ENCODE measurements at regions not wholly inside any gene's neighbourhood (a gene's known extent, or its start where the extent isn't known, plus 50 kb on each side); places are given as distances from the start of the nearest gene placed in this dataset.

DNA sequence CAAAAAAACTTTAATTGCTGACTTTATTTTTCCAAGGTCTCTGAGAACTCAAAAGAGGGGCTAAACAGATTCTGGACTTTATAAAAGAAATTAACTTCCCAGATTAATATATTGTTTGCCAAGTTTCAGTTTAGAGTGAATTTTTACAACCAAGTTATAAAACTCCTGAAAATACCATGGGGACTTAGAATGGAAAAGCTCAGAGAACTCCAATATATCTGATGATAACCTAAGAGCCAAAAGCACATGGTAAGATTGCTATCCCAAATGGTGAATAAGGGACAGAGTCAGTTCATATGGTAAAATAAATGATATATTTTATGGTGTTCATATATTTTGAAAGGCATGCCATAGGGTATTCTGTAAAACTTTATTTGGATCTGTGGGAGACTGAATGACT, 470.9 kb downstream of the TTLL7 start:
- FAIRE-seq (no peak), DNase-seq (no peak), ATAC-seq (no peak)
- H3K4me1 ChIP-seq, result no peaks in the 10 kb centered on the region
- no peaks in the 10 kb centered on the region for H3K9me3 ChIP-seq
- TF ChIP-seq, protein P1, sequence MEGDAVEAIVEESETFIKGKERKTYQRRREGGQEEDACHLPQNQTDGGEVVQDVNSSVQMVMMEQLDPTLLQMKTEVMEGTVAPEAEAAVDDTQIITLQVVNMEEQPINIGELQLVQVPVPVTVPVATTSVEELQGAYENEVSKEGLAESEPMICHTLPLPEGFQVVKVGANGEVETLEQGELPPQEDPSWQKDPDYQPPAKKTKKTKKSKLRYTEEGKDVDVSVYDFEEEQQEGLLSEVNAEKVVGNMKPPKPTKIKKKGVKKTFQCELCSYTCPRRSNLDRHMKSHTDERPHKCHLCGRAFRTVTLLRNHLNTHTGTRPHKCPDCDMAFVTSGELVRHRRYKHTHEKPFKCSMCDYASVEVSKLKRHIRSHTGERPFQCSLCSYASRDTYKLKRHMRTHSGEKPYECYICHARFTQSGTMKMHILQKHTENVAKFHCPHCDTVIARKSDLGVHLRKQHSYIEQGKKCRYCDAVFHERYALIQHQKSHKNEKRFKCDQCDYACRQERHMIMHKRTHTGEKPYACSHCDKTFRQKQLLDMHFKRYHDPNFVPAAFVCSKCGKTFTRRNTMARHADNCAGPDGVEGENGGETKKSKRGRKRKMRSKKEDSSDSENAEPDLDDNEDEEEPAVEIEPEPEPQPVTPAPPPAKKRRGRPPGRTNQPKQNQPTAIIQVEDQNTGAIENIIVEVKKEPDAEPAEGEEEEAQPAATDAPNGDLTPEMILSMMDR (IDR thresholded peaks at IDR 0.05), result no peak
- no peaks in the 10 kb centered on the region for H3K36me3 ChIP-seq
- no peak overlapping the region for H3K27ac ChIP-seq
- intact Hi-C loops (cut with DNase I), result no loop called here
- H3K27me3 ChIP-seq, result no peaks in the 10 kb centered on the region
- no peak overlapping the region for H3K4me3 ChIP-seq

- no peaks in the 10 kb centered on the region for H3K4me1 ChIP-seq
- TF ChIP-seq, protein P1 (IDR thresholded peaks at IDR 0.05), result no peak
- DNase-seq (no peak), ATAC-seq (no peak), FAIRE-seq (no peak)
- intact Hi-C loops (cut with DNase I), result no loop called here
- no peak overlapping the region for H3K4me3 ChIP-seq
- H3K27ac ChIP-seq, result no peak overlapping the region
- 39 to 48% methylated on average over 1 of the region's 1 CpG for WGBS, 2 donors
- no peaks in the 10 kb centered on the region for H3K9me3 ChIP-seq
- H3K27me3 ChIP-seq, result no peaks in the 10 kb centered on the region
- no peaks in the 10 kb centered on the region for H3K36me3 ChIP-seq
These were observed 478.1 kb downstream of the TTLL7 start for GRCh38 chr1:83520797-83521196.

GRCh38 chr1:83516369-83516768, 482.6 kb downstream of the TTLL7 start:
- 91 to 93% methylated on average over 2 of the region's 2 CpGs for WGBS, 2 donors
- H3K4me3 ChIP-seq, result no peak overlapping the region
- no peak overlapping the region for H3K27ac ChIP-seq
- FAIRE-seq (no peak), ATAC-seq (no peak), DNase-seq (no peak)
- no peaks in the 10 kb centered on the region for H3K36me3 ChIP-seq
- TF ChIP-seq, protein P1 (IDR thresholded peaks at IDR 0.05), result no peak
- no peaks in the 10 kb centered on the region for H3K27me3 ChIP-seq
- no peaks in the 10 kb centered on the region for H3K9me3 ChIP-seq
- intact Hi-C loops (cut with DNase I), result no loop called here
- peaks cover 3 to 5% (median 3%) of the 10 kb centered on the region in 3 donors for H3K4me1 ChIP-seq

GRCh38 chr1:83515578-83516154, 483.3 kb downstream of the TTLL7 start:
- H3K4me1 ChIP-seq, result peaks cover 3 to 8% (median 8%) of the 10 kb centered on the region in 3 donors
- H3K36me3 ChIP-seq, result no peaks in the 10 kb centered on the region
- no peaks in the 10 kb centered on the region for H3K9me3 ChIP-seq
- no peaks in the 10 kb centered on the region for H3K27me3 ChIP-seq
- H3K27ac ChIP-seq, result no peak overlapping the region
- WGBS, 2 donors, result 86 to 92% methylated on average over 6 of the region's 6 CpGs
- ATAC-seq (no peak), FAIRE-seq (no peak), DNase-seq (no peak)
- intact Hi-C loops (cut with DNase I), result no loop called here
- TF ChIP-seq, protein P1 (IDR thresholded peaks at IDR 0.05), result no peak
- H3K4me3 ChIP-seq, result no peak overlapping the region

DNA sequence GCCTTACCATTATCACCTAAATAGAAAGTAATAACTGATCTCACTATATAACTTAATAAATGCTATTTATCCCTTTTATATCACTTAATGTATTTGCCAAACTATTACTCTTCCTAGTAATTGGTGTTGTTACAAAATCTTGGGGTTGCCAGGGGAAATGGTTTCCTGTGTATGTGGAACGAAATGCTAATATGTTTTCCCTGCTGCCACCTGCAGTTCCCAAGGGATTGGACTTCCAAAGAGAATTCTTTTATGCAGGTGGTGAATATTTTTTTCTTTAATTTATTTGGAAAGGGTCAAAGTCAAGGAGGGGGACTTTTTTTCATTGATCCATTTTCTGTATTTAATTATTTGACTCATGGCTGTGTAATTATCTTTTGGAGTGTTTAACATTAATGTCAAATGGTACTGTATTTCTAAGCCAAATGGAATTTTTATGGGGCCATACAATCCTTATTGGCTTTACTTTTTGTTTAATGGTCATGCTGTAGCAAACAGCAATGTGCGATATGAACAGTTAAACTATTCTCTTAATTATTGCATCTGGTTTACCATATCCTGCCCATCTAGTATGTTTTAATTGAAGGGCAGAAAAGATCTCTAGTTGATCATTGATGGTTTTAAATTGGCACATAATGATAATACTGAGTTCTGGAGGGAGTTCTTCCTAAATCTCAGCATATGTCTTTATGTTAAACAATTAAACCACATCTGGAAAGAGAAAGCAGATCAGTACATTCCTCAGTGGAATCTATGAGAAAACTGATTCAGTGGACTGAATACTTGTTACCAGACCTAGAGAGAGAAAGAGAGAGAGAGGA, 486.3 kb downstream of the TTLL7 start:
- WGBS, 2 donors, result 77 to 88% methylated on average over 2 of the region's 2 CpGs
- DNase-seq (no peak), ATAC-seq (no peak), FAIRE-seq (no peak)
- no peak overlapping the region for H3K4me3 ChIP-seq
- H3K4me1 ChIP-seq, result peaks cover 18 to 36% (median 33%) of the 10 kb centered on the region in 3 donors
- no peaks in the 10 kb centered on the region for H3K36me3 ChIP-seq
- no peaks in the 10 kb centered on the region for H3K9me3 ChIP-seq
- TF ChIP-seq, protein P1 (IDR thresholded peaks at IDR 0.05), result no peak
- no peak overlapping the region for H3K27ac ChIP-seq
- intact Hi-C loops (cut with DNase I), result no loop called here
- no peaks in the 10 kb centered on the region for H3K27me3 ChIP-seq

All from pancreas (tissue), 10 donors.